HFFc6 (cell line): ENCODE measurements at regions not wholly inside any gene's neighbourhood (a gene's known extent, or its start where the extent isn't known, plus 50 kb on each side); places are given as distances from the start of the nearest gene placed in this dataset.

Experiments
- DNase-seq: peaks from one replicate; pipeline ENCODE4 v3.0.0-alpha.2; 2018
- H3K27ac Mint-ChIP-seq: 2 replicates; pipeline ENCODE4 v1.8.0; 2020; ENCODE audit warnings: mild to moderate bottlenecking, mixed read lengths
- H3K27me3 Mint-ChIP-seq: 2 replicates; pipeline ENCODE4 v1.8.0; 2021; ENCODE audit warnings: mild to moderate bottlenecking, moderate library complexity, mixed read lengths; ENCODE audit not compliant: insufficient read depth
- H3K36me3 Mint-ChIP-seq: 2 replicates; pipeline ENCODE4 v1.8.0; 2021; ENCODE audit warnings: low read depth, mixed read lengths
- H3K4me1 Mint-ChIP-seq: 2 replicates; pipeline ENCODE4 v1.8.0; 2020; ENCODE audit warnings: low read depth, mixed read lengths
- H3K4me3 Mint-ChIP-seq: 2 replicates; pipeline ENCODE4 v1.8.0; 2020; ENCODE audit warnings: mild to moderate bottlenecking, moderate library complexity, mixed read lengths
- H3K9me3 Mint-ChIP-seq: 2 replicates; pipeline ENCODE4 v1.8.0; 2020; ENCODE audit warnings: mild to moderate bottlenecking, mixed read lengths
- TF ChIP-seq, protein P1 (sequence below): fragments of 200-600 bp; sonication (generic); IDR thresholded peaks from 2 replicates; pipeline ENCODE4 v1.5.0; 2021; ENCODE audit warnings: antibody characterized with exemption, mild to moderate bottlenecking

DNA sequence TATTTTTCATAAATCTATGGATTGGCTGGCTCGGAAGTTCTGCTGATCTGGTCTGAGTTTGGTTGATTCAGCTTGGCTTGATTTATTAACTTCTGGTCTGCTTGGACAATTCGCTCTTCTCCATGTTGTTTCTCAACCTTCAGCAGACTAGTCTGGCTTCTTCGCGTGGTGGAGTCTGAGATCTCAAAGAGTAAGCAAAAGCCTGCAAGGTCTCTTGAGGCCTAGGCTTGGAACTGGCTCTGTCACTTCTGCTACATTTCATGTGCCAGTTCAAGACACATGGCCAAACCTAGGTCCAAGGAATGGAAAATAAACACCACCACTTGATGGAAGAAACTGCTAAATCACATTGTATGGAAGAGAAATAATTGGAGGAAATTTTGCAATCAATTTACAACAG is 115.1 kb upstream of the JAG1 start:
- H3K36me3 Mint-ChIP-seq = no peaks in the 10 kb centered on the region
- no peak overlapping the region for H3K27ac Mint-ChIP-seq
- TF ChIP-seq, protein P1, sequence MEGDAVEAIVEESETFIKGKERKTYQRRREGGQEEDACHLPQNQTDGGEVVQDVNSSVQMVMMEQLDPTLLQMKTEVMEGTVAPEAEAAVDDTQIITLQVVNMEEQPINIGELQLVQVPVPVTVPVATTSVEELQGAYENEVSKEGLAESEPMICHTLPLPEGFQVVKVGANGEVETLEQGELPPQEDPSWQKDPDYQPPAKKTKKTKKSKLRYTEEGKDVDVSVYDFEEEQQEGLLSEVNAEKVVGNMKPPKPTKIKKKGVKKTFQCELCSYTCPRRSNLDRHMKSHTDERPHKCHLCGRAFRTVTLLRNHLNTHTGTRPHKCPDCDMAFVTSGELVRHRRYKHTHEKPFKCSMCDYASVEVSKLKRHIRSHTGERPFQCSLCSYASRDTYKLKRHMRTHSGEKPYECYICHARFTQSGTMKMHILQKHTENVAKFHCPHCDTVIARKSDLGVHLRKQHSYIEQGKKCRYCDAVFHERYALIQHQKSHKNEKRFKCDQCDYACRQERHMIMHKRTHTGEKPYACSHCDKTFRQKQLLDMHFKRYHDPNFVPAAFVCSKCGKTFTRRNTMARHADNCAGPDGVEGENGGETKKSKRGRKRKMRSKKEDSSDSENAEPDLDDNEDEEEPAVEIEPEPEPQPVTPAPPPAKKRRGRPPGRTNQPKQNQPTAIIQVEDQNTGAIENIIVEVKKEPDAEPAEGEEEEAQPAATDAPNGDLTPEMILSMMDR = no peak
- H3K27me3 Mint-ChIP-seq = no peaks in the 10 kb centered on the region; the same call in 1 of the 2 replicates
- no peak for DNase-seq
- no peaks in the 10 kb centered on the region for H3K9me3 Mint-ChIP-seq
- no peak overlapping the region for H3K4me3 Mint-ChIP-seq
- no peaks in the 10 kb centered on the region for H3K4me1 Mint-ChIP-seq

- no peaks in the 10 kb centered on the region; the same call in 1 of the 2 replicates for H3K27me3 Mint-ChIP-seq
- no peak overlapping the region for H3K4me3 Mint-ChIP-seq
- DNase-seq = no peak
- H3K27ac Mint-ChIP-seq = no peak overlapping the region
- H3K9me3 Mint-ChIP-seq = no peaks in the 10 kb centered on the region
- TF ChIP-seq, protein P1 = no peak
- no peaks in the 10 kb centered on the region for H3K4me1 Mint-ChIP-seq
- no peaks in the 10 kb centered on the region for H3K36me3 Mint-ChIP-seq
Observed at GRCh38 chr20:10789386-10789785, 115.6 kb upstream of the JAG1 start.

DNA sequence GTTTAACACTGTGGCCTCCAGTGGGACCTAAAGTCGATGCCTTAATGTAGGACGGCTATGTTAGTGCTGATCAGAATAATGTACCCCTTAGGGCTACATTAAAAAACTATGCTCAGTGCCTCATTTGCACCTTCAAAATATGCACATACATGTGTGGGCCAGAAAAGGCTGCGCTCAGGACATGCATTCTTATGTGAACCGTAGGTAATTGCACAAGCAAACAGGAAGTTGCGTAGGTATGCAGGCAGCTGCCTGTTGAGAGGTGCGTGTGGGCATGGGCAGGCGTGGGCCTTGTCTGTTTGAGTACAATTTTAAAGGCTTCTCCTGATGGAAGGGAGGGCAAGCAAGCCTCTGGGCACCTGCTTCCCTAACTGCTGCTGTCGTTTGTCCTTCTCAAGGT is 116.2 kb upstream of the JAG1 start:
- no peak overlapping the region for H3K27ac Mint-ChIP-seq
- H3K36me3 Mint-ChIP-seq = no peaks in the 10 kb centered on the region
- H3K27me3 Mint-ChIP-seq = no peaks in the 10 kb centered on the region; the same call in 1 of the 2 replicates
- no peak overlapping the region for H3K4me3 Mint-ChIP-seq
- TF ChIP-seq, protein P1 = no peak
- no peaks in the 10 kb centered on the region for H3K4me1 Mint-ChIP-seq
- H3K9me3 Mint-ChIP-seq = no peaks in the 10 kb centered on the region
- DNase-seq = no peak

DNA sequence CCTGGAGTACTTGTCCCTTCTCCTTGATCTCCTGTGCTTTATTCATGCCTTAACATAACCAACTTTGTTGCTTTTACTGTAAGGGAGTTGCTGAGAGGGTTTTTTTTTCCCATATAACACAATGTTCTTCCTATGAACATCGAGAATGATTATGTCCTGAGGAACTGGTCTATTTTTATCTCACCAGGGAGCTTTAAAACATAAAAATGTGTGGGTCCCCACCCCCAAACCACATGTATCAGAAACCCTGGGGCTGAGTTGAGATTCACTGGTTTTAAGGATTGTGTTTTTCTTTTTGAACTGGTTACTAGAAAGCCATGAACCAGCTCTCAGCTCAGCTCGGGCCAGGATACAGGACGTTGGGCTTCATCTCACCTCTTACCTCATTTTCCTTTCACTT is 118.5 kb upstream of the JAG1 start:
- H3K9me3 Mint-ChIP-seq = no peaks in the 10 kb centered on the region
- TF ChIP-seq, protein P1 = no peak
- no peak overlapping the region for H3K27ac Mint-ChIP-seq
- peaks cover 3% of the 10 kb centered on the region; the same call in 1 of the 2 replicates for H3K27me3 Mint-ChIP-seq
- no peak for DNase-seq
- H3K4me3 Mint-ChIP-seq = no peak overlapping the region
- H3K36me3 Mint-ChIP-seq = no peaks in the 10 kb centered on the region
- H3K4me1 Mint-ChIP-seq = no peaks in the 10 kb centered on the region

DNA sequence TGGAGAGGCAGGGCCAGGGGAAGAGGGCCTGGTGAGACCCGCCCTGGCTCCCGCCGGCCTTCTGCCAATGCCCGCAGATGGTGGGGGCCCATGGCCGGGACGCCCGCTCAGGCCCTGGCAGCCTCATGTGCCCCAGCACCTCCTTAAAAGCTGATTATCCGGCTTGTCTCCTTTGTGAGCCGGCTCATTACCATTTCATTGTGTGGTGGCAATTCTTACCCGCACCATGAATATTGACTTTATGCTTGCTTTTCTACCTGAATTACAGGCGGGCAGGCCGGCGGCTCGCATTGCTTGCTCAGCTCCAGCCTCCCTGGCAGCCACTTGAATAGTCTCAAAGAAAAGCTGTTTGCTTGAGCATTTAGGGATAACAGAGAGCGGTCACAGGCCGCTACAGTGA is 120.0 kb upstream of the JAG1 start:
- H3K4me3 Mint-ChIP-seq = no peak overlapping the region
- no peak for DNase-seq
- H3K4me1 Mint-ChIP-seq = no peaks in the 10 kb centered on the region
- no peak overlapping the region for H3K27ac Mint-ChIP-seq
- no peaks in the 10 kb centered on the region for H3K9me3 Mint-ChIP-seq
- H3K36me3 Mint-ChIP-seq = no peaks in the 10 kb centered on the region
- H3K27me3 Mint-ChIP-seq = peaks cover 3% of the 10 kb centered on the region; the same call in 1 of the 2 replicates
- TF ChIP-seq, protein P1 = no peak

- H3K27me3 Mint-ChIP-seq = peaks cover 3% of the 10 kb centered on the region; the same call in 1 of the 2 replicates
- no peaks in the 10 kb centered on the region for H3K9me3 Mint-ChIP-seq
Observed at GRCh38 chr20:10794765-10795164, 121.0 kb upstream of the JAG1 start.

More at GRCh38 chr20:10794765-10795164, 121.0 kb upstream of the JAG1 start:
- Mint-ChIP-seq H3K4me1 (no peaks in the 10 kb centered on the region), H3K27ac (no peak overlapping the region), H3K36me3 (no peaks in the 10 kb centered on the region), H3K4me3 (no peak overlapping the region)
- TF ChIP-seq, protein P1 = no peak
- DNase-seq = no peak
